HUDEP-2 (cell line): ENCODE measurements at regions not wholly inside any gene's neighbourhood (a gene's known extent, or its start where the extent isn't known, plus 50 kb on each side); places are given as distances from the start of the nearest gene placed in this dataset.

Source experiments
- DNase-seq, 76 experiments: peaks; one replicate each; lab custom pipeline; 2025; ENCODE audit not compliant: unreplicated experiment in 76 of 76; lab: John Stamatoyannopoulos, UW

GRCh38 chr15:70158309-70159000 is 60.7 kb upstream of the TLE3 start:
- no peak for DNase-seq

GRCh38 chr15:70156671-70157271 is 59.1 kb upstream of the TLE3 start:
- no peak for DNase-seq

GRCh38 chr15:70154718-70155347 is 57.1 kb upstream of the TLE3 start:
- no peak for DNase-seq

GRCh38 chr15:70153921-70154717 is 56.4 kb upstream of the TLE3 start:
- DNase-seq, result no peak

DNA sequence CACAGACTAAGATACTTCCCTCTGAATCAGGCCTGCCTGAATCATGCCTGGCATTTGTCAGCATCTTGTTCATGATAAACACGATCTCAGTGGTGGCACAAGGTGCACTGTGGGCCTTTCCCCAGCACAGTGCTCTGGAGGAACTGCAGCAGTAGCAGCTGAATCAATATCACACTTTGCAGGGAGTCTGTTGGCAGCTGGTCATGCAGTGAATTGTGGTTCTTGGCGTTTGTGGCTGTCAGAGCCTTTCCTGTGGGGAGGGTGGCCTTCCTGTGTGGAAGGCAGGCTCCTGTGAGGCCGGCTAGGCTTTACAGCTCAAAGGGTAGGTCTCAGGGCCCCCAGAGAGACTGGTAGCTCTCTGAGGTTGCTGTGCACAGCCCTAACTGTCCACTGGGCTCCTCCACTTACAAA is 54.4 kb upstream of the TLE3 start:
- DNase-seq, result no peak

DNA sequence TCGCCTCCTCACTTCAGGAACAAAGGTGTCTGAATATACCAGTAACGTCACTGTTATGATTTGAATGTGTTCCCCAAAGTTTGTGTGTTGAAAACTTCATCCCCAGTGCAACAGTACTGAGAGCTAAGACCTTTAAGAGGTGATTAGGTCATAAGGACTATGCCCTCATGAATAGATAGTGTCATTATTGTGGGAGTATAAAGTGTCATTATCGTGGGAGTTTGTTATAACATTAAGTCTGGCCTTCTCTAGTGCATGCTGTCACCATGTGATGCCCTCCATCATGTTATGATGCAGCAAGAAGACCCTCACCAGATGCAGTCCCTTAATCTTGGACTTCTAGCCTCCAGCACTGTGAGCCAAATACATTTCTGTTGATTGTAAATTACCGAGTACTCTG is 53.7 kb upstream of the TLE3 start:
- no peak for DNase-seq

DNA sequence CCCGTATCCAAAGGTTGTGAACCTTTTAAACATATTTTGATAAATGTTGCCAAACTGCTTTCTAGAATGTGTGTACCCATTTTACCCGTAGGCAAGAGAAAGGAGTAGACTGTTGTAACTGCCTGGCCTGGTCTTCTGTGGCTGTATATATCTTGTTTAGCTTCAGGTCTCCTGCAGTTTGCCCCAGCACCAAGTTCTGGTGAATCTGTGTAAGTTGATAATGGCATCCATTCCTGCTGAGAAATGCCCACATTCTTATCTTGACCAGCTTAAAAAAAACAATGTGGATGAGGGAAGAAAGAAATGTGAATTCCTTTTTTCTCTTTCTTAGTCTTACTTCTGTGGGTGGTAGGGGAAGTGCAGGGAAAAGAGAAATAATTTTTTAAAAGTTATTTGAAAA is 53.3 kb upstream of the TLE3 start:
- DNase-seq, result no peak

GRCh38 chr15:70150405-70150747 is 52.7 kb upstream of the TLE3 start:
- no peak for DNase-seq

GRCh38 chr15:70149667-70150404 is 52.1 kb upstream of the TLE3 start:
- DNase-seq, result no peak

DNA sequence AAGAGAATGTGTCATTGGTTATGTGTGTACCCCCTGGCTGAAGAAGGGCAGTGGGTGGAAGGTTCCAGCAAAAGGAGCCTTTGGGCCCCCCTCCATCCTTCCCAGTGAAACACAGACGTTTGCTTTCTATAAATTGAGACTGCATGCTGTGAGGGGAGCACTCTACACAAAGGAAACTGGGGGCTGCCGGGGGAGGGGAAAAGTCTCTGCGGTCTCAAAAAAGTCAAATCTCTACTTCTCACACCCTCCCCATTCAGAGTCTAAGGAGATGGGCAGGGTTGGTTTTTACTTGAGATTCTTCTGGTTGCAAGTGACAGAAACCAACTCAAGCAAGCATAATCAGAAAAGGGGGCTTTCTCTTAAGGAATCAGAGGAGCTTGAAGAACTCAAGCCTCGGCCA is 50.1 kb upstream of the TLE3 start:
- no peak for DNase-seq
